ENCODE measurements at regions not wholly inside any gene's neighbourhood (a gene's known extent, or its start where the extent isn't known, plus 50 kb on each side); places are given as distances from the start of the nearest gene placed in this dataset.

GRCh38 chr5:91684625-91685024, 301.5 kb upstream of the ARRDC3 start:
- no peak for DNase-seq (ENCODE audit: low spot score)
- intact Hi-C loops (cut with DNase I): no loop called here

- intact Hi-C loops (cut with DNase I): no loop called here
- DNase-seq (ENCODE audit: low spot score): no peak
Observed at GRCh38 chr5:91670563-91670962, 287.4 kb upstream of the ARRDC3 start.

GRCh38 chr5:91670122-91670521, 287.0 kb upstream of the ARRDC3 start:
- intact Hi-C loops (cut with DNase I): no loop called here

GRCh38 chr5:91668261-91668660, 285.1 kb upstream of the ARRDC3 start:
- intact Hi-C loops (cut with DNase I): no loop called here
- no peak for DNase-seq (ENCODE audit: low spot score)

More at GRCh38 chr5:91670122-91670521, 287.0 kb upstream of the ARRDC3 start:
- DNase-seq (ENCODE audit: low spot score): no peak

- intact Hi-C loops (cut with DNase I): no loop called here
- DNase-seq (ENCODE audit: low spot score): no peak
Observed at GRCh38 chr5:91652678-91653077, 269.6 kb upstream of the ARRDC3 start.

GRCh38 chr5:91651704-91652103, 268.6 kb upstream of the ARRDC3 start:
- DNase-seq (ENCODE audit: low spot score): no peak
- intact Hi-C loops (cut with DNase I): no loop called here

- intact Hi-C loops (cut with DNase I): loop anchor here in 1 of 2 donors (2.0 kb wide), 1 partner anchor 55 kb away; no protein-coding TSS in a partner anchor
- DNase-seq (ENCODE audit: low spot score): no peak
Observed at GRCh38 chr5:91645347-91645746, 262.2 kb upstream of the ARRDC3 start.

- intact Hi-C loops (cut with DNase I): loop anchor here in 1 of 2 donors (2.0 kb wide), 1 partner anchor 53 kb away; no protein-coding TSS in a partner anchor
- DNase-seq (ENCODE audit: low spot score): no peak
Observed at GRCh38 chr5:91643797-91644196, 260.7 kb upstream of the ARRDC3 start.

GRCh38 chr5:91642581-91642980, 259.5 kb upstream of the ARRDC3 start:
- intact Hi-C loops (cut with DNase I): no loop called here
- DNase-seq (ENCODE audit: low spot score): no peak

GRCh38 chr5:91641730-91642350, 258.7 kb upstream of the ARRDC3 start:
- DNase-seq (ENCODE audit: low spot score): no peak
- intact Hi-C loops (cut with DNase I): no loop called here

- no peak for DNase-seq (ENCODE audit: low spot score)
- intact Hi-C loops (cut with DNase I): no loop called here
Observed at GRCh38 chr5:91639744-91640143, 256.6 kb upstream of the ARRDC3 start.

- intact Hi-C loops (cut with DNase I): no loop called here
- no peak for DNase-seq (ENCODE audit: low spot score)
Observed at GRCh38 chr5:91638010-91638409, 254.9 kb upstream of the ARRDC3 start.

GRCh38 chr5:91635950-91636734, 253.0 kb upstream of the ARRDC3 start:
- no peak for DNase-seq (ENCODE audit: low spot score)
- intact Hi-C loops (cut with DNase I): no loop called here

- intact Hi-C loops (cut with DNase I): loop anchor here in 1 of 2 donors (5.0 kb wide), 1 partner anchor 1424 kb away; no protein-coding TSS in a partner anchor
Observed at GRCh38 chr5:91632871-91633270, 249.8 kb upstream of the ARRDC3 start.

GRCh38 chr5:91611746-91612145, 228.6 kb upstream of the ARRDC3 start:
- no peak for DNase-seq (ENCODE audit: low spot score)
- intact Hi-C loops (cut with DNase I): no loop called here

More at GRCh38 chr5:91632871-91633270, 249.8 kb upstream of the ARRDC3 start:
- DNase-seq (ENCODE audit: low spot score): no peak

- no peak for DNase-seq (ENCODE audit: low spot score)
- intact Hi-C loops (cut with DNase I): no loop called here
Observed at GRCh38 chr5:91607675-91608074, 224.6 kb upstream of the ARRDC3 start.

GRCh38 chr5:91599863-91600262, 216.7 kb upstream of the ARRDC3 start:
- intact Hi-C loops (cut with DNase I): no loop called here
- no peak for DNase-seq (ENCODE audit: low spot score)

- intact Hi-C loops (cut with DNase I): no loop called here
- DNase-seq (ENCODE audit: low spot score): no peak
Observed at GRCh38 chr5:91598216-91598615, 215.1 kb upstream of the ARRDC3 start.

GRCh38 chr5:91595424-91595823, 212.3 kb upstream of the ARRDC3 start:
- intact Hi-C loops (cut with DNase I): no loop called here
- no peak for DNase-seq (ENCODE audit: low spot score)

GRCh38 chr5:91591076-91591475, 208.0 kb upstream of the ARRDC3 start:
- intact Hi-C loops (cut with DNase I): loop anchor here in 1 of 2 donors (2.0 kb wide), 1 partner anchor 54 kb away; no protein-coding TSS in a partner anchor
- no peak for DNase-seq (ENCODE audit: low spot score)

- intact Hi-C loops (cut with DNase I): loop anchor here in 1 of 2 donors (5.0 kb wide), 1 partner anchor 724 kb away; no protein-coding TSS in a partner anchor
- DNase-seq (ENCODE audit: low spot score): no peak
Observed at GRCh38 chr5:91586232-91586631, 203.1 kb upstream of the ARRDC3 start.
